Hematopoietic multipotent progenitor cell treated with erythropoietin and hydrocortisone succinate and interleukin-3 and kit ligand, for 6 days (in vitro differentiated cells): ENCODE measurements at regions not wholly inside any gene's neighbourhood (a gene's known extent, or its start where the extent isn't known, plus 50 kb on each side); places are given as distances from the start of the nearest gene placed in this dataset.

ENCODE experiments used
- DNase-seq: peaks from one replicate; pipeline ENCODE4 v3.0.0-alpha.2; 2015

DNA sequence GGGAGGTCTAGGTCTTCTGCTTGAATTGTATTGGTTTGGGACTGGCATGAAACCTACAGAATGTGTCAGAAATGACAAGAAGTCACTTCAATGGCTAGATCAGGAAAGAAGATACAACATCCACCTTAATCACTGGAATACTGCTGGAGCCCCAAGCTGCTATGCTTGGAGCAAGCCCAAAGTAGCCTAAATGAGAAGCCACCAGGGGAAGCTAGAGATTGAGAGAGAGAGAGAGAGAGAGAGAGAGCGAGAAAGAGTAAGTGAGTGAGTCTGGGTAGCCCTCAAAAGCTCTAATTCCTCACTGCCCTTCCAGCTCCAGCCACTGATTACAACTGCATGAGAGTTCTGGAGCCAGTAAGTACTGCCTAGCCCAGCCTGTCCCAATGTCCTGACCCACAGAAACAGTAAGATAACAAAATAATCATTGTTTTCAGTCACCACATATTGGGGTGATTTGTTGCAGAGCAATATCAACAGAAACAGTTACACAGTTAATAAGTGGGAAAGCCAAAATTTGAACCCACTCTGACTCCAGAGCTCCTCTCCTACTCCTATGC, 529.2 kb upstream of the GOLIM4 start:
- no peak for DNase-seq

DNA sequence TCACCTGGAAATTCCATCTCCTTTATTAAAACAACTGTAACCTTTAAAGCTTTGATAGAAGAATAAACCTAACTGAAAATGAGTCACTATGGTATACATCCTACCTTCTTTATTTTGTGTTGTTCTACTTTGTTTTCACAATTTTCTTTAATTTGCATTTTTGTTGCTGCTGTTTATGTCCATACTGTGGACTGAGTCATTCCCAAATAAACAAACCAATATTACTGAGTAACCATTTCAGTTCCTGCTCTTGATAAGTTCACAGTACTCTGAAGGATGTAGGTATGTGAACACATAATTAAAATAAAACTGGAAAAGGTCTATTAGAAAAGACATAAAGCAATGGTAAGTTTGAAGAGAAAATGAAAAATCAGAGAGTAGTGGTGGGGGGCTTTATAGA, 528.5 kb upstream of the GOLIM4 start:
- no peak for DNase-seq

DNA sequence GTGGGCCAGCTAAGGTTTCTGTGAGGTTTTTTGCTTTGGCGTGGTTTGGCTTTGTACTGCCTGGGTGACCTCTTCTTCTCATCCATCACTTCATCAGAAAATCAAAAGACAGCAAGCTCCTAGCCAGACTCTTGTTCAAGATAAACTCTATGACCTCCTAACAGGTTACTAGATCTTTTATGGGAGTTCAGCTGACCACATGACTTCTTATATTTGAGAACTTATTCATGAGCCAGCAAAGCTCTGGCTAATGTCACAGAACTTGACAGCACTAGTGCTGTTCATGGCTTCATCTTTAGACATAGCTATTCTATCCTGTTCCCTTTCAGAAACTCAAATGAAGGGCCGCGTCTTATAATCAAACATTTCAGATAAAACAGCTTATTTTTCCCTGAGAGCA, 527.1 kb upstream of the GOLIM4 start:
- no peak for DNase-seq

DNA sequence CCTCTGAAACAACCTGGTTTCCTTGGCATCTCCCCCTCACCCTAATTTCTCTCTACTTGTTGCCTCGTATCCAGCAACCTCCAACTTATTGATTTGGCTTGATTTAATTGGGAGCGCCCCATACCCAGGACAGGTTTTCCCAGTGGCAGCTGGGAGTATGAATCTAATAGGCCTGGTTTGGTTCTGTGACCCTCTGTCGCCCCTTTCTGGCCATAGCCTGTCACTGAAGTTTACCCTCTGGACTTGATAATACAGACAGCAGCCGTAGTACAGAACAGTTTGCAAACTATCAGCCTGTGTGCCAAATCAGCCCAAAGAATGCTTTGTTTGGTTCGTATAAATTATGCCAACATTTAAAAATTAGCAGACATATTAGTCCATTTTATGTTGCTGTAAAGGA, 525.1 kb upstream of the GOLIM4 start:
- peak; percentile 70 for DNase-seq

DNA sequence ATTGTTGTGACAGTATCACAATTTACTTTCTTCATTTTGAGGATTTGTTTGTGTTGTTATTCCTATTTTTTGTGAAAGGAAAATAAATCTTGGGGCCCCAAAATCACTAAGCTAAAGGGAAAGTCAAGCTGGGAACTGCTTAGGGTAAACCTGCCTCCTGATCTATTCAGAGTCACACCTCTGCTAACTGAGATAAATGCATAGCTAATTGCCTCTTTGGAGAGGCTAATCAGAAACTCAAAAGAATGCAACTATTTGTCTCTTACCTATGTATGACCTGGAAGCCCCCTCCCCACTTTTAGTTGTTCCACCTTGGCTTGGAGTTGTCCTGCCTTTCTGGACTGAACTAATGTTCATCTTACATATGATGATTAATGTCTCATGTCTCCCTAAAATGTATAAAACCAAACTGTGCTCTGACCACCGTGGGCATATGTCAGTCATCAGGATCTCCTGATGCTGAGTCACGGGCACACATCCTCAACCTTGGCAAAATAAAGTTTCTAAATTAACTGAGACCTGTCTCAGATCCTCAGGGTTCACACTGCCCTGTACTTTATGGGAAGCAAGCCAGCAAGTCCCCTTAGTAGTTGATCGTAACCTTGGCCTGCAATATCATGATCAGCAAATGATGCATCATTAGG, 523.2 kb upstream of the GOLIM4 start:
- no peak for DNase-seq

DNA sequence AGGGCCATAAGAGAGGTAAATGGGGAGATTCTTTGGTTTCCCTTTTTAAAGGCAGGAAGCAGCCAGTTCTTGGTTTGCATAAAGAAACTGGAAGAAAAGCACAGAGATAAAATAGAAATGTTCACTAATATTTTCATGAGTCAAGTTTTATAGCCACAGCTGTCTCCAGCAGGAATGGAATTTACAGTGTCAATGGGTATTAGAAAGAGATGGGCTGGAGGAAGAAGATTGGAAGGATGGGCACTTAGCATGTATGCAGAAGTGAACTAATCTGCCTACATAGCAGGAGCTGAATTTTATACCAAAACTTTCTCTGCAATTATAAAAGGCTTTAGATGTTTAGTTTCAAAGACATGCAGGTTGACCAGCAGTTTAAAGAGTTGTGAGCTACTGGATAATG, 521.9 kb upstream of the GOLIM4 start:
- DNase-seq = no peak

DNA sequence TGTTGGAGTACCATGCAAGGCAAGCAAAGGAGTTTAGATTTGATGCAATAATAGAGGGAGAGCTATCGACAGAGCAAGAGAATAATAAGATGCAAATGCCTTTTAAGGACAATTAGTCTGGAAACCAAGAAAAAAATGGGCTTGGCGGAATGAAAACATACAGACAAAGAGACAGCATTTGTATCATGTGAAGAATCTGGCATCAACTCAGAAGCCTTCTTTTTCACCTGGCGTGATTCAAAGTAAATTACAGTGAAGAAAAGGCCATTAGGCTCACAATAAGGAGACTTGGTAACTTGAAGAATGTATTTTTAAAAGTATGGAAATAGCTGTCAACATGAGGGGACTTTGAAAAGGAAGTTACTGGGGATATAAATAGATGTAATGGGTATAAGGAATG, 521.2 kb upstream of the GOLIM4 start:
- no peak for DNase-seq

DNA sequence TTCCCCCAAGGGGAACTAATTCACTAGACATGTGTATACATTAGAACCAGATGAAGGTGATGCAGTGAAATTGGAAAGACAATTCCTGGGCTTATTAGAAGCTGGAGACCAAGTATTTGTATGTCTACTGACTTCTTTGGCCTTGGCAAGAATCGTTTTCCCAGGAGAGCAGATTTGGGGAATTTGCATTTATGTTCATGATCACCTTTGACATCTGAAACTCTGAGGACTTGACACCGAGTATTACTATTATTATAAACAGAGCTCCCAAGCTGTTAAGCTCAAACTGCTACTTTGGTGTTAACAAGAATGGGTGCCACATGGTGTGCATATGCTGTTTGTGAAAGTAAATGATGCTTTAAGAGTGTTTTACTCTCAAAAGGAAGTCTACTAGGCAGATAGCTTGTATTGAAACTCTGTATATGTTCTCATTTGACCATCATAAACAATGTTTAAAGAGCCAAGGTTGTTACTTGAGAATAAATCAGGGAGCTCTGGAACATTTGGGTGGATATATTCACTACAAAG, 519.8 kb upstream of the GOLIM4 start:
- no peak for DNase-seq

DNA sequence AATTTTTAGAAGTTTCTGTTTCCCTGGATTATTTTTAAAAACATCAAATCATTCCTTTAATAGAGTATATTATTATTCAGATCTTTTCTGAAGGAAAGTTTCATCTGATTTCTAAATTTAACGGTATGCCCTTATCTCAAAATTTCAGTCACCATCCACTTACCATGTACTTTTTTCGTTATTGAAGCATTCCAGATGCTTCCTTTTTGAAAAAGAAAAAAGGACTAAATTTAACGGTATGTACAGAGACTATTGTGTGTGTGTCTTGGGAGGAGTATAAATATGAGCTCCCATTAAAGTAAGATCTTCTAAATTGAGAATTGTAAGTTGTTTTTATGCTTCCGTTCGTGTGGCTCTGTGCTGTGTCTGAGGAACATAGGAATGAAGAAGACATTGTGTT, 517.4 kb upstream of the GOLIM4 start:
- peak; percentile 39 for DNase-seq

DNA sequence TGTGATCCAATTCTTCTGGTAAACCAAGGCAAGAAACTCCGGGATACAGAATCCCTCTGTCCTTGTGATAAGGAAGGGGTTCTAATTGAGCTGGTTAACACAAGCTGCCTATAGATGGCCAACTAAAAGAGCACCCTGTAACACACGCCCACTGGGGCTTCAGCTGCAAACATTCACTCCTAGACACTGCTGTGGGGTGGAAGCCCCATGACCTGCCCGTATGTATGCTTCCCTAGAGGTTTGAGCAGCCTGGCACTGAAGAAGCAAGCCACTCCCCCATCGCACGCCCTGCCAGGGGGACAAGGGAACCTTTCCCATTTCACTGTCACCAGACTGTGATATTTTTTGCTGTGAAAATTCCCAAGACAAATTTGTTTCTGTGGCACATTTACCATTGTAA, 516.9 kb upstream of the GOLIM4 start:
- DNase-seq = peak; percentile 18

DNA sequence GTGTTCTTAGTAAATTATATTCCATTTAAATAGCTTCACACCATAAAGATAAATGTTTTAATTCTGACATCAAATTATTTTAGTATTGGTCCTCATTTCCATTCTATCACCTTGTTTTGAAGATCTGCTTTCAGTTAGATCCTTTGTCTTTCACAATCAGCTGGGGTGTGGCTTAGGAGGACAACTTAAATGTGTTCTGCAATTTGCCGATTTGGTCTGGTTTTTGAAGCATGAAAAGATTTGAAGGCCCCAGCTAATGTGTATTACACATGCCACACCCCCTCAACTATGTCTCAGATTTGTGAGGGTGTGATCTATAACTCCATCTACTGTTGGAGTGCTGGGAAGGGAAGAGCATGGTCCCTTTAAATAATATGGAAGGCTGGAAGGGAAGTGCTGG, 516.1 kb upstream of the GOLIM4 start:
- peak; percentile 14 for DNase-seq

DNA sequence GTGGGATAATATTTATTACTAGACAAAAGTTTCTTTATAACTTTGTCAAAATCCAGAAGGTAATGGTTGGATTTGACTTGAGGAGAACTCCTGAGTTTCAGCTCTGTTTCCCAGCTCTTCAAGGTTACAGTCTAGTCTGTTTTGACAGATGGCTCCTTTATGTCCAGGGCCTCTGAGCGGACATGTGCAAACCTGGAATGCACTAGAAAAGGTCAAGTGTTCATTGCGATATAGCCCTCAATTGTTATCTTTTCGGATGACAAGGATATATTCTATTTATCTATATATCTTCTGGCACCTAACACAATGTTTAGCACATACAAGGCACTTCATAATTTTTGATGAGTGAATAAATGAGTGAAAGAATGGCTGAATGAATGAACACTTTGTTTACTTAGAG, 513.2 kb upstream of the GOLIM4 start:
- no peak for DNase-seq

DNA sequence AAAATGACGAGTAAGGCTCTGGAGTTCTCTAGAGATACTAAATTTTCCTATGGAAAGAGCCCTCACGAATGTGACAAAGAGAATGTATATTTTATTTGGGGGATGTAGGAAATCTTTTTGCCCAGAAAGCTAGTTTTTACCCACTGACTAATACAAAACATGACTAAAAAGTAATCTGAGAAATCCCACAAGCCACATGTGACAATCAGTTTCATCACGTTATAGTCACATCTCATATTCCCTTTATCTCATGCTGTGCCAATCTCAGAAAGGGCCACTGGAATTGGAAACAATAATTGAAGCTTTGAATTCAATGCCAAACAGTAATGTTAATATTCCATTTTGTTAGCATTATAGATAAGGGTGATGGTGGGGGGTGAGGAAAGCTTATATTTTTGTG, 509.0 kb upstream of the GOLIM4 start:
- no peak for DNase-seq

DNA sequence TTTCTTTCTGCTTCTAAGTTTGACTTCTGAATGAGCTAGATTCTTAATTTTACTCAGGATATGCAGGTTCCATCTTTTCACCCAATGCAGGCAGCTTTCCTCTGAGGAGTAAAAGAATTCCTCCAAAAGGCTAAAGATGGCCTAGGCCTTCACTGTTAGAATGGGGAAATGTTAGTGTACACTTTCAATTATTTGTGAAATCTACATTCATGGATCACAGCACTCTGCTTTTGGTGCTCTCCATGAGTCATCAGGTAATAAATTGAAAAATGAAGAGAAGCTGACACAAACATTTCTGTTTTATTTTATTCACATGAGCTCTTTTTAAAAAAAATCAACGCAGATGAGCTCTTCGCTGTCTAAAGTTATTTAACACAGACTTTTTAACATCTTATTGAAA, 502.5 kb upstream of the GOLIM4 start:
- DNase-seq = no peak

DNA sequence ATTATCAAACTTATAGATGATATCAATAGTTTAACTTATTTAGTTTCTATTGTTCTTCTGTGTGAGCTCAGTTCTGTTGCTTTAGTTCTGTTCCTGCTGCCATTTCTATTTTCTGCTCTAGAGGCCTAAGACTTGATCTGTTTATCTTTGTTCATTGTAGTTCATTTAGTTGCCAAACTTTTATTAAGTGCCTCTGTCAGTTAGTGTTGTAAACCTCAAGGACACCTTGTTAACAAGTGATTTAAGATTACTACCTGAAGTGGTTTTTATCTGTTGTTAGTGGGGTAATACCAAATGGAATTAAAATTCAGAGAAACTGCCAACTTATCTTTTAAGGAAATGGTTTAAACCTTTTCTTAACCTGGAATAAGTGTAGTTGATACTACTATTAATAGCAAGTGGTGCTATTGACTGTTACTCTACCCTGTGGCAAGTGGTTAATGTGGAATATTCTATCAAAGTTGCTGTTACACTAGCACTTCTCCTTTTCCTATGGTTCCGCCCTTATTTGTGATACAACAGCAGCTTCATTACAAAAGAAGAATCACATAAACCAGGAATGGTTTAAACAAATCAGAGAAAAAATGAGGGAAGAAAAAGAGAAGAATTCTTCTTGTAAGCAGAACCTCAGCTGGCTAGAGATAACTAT, 500.6 kb upstream of the GOLIM4 start:
- DNase-seq = peak; percentile 17

DNA sequence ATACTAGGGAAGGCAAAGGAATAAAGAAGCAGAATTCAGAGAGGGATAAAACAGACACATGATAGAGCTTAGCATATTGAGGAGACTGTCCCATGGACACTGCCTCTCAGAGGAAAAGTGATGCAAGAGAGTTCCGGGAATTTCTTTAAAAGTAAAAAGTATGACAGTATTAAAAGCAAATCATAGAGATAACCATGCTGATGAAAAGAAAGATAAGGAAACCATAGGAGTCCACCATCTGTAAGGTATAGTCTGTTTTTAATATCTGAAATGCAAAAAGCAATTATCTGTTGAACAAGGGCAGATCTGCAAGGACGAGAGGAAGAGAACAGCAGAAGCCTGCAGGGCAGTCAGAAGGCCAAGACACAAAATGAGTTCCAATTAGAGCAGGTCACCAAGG, 495.9 kb upstream of the GOLIM4 start:
- DNase-seq = no peak

DNA sequence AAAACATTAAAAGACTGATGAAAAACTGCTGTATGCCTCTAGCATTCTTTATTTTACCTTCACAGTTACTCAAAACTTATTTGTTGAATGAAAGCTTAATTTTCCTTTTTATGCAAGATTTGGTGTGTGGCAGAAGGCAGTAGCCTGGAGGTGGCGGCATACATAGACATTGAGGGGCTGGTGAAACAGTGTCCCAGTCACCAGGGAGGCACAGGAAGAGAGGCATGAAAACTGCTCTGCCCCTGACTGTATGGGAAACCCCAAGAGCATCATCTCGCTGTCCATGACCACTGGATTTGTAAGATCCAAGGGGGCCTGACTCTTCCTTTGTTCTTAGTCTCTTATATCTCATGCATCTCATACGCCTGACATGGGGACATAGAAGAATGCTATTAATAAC, 493.7 kb upstream of the GOLIM4 start:
- DNase-seq = no peak

DNA sequence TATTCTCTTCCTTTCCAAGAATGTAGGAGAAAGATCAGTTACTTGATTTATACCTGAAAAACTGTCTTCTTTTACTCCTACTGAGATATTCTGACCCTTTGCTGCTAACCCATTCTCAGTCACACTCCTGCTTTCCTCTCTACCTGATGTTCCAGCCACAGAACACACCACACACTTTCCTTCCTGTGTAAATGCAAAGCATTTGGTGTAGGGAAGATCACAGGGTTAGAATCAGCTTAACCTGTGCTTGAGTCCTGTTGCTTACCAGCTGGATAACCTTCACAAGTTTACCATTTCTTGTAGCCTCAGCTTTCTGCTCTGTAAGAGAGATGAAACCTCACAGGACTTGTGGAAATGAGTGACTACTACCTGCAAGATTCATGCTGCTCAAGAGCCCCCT, 489.8 kb upstream of the GOLIM4 start:
- DNase-seq = no peak

DNA sequence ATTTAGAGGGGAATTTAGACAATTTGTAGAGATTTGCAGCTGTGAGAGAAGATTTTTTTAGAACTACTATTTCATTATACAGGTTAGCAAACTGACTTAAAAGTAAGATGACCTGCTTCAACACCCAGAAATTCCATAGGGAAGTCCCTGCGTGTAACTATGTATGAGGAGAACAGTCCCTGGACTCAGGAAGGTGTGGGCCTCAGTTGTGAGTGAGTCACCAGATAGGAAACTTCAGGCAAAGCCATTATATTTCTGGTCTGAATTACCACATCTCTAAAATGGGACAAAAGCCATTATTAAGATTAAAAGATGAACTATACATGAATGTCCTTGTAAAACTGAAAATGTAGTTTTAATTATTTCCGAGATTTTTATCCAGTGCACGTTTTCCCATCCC, 488.3 kb upstream of the GOLIM4 start:
- DNase-seq = no peak

DNA sequence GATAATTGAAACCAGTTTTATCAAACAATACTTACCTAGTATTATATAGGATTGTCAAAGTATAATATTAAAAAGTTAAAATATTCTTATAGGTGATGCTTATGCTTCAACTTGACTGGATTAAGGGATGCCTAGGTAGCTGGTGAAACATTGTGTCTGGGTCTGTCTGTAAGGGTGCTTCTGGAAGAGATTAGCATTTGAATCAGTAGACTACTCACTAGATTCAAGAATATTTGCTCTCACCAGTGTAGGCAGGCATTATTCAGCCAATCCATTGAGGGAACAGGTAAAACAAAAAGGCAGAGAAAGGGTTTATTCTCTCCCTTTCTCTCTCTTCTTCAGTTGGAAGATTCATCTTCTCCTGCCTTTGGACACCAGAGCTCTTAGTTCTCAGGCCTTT, 486.8 kb upstream of the GOLIM4 start:
- DNase-seq = no peak

DNA sequence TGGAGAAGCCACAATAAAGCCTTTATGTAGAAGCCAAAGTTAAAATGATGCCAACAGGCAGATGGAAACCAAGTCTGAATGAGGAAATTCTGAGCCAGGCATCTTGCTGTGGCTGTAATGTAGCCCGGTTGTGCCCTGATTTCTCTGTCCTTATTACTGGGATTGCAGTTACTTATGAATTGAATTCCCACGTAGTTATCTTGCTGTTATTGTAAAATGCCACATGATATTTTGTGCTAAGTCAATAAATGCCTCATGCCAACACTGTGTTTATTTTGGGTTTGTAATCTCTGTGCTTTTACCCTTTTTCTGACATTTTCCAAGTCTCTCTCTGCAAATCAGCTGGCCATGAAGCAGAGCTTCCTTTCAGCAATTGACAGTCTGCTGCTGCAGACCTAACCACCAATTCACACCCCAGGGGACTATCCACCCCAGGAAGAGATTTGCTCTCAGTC, 486.1 kb upstream of the GOLIM4 start:
- DNase-seq = no peak

DNA sequence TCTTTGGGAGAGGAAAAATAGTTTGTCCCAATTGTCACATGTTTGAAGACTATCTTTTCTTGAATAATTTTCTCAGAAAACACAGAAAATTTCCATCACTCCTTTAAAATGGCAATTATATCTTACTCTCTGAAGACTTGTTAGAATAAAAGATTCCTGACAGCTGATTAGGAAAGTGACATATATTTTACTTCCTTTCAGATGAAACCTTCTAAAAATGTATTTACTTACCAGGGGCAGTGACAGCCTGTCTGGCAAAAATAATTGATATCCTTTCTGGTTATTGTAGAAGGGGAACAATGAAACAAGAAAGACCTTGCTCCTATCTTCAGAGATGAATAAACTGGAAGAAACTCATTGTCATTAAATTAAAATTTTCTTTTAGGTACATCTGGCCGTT, 483.3 kb upstream of the GOLIM4 start:
- DNase-seq = no peak

DNA sequence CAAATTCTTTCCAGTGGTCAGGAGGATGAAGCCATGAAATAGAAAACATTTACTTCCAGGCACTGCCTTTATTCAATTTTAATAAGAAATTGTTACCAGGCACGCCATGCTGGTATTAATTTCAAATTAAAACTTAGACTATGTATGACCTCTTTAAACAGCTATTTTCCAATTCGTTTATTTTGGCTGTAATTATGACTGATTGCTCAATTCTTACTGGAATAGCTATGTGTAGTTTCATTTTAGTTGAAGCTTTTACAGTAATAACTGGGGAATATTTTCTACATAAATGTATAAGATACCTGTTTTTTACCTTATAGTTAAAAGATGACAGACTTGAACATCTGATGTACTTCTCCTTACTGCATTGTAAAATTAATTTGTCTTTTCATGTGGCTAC, 480.0 kb upstream of the GOLIM4 start:
- no peak for DNase-seq

DNA sequence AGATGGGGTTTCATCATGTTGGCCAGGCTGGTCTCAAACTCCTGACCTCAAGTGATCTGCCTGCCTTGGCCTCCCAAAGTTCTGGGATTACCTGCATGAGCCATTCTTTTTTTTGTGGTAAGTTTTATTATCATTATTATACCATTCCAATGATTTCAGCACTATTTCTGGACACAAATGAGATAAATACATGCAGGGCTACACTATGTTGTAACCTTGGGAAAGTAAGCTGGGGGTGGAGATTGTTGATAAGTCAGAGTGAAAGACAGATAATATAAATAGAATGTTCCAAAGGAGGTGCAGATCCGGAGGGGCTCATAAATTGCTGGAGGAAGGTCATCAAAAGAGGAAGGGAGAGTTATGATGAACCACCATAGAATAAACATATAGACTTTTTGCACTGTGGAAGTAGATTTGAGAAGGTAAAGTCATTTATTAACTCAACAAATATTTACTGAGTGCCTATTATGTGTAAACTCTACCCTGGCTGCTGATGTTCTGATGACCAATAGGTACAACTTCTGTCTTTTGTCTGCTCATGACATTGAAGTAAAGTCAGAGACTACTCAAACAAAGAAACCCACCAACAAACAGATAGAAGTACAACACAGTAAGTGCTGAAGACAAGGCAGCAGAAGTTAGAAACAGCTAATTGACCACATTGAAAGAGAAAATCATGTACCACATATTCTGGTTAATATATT, 478.9 kb upstream of the GOLIM4 start:
- DNase-seq = no peak
